HG02798 (cell line): ENCODE measurements at regions not wholly inside any gene's neighbourhood (a gene's known extent, or its start where the extent isn't known, plus 50 kb on each side); places are given as distances from the start of the nearest gene placed in this dataset.

Source experiments
- ATAC-seq: cut with Tn5 transposase; IDR thresholded peaks from one replicate; pipeline ENCODE4 v1.9.1; 2021; ENCODE audit warnings: mild to moderate bottlenecking; ENCODE audit not compliant: unreplicated experiment, poor library complexity

- ATAC-seq = no peak
Observed at GRCh38 chr5:97538912-97539311, 355.9 kb upstream of the RIOK2 start.

GRCh38 chr5:97541864-97542263, 358.8 kb upstream of the RIOK2 start:
- ATAC-seq = no peak

DNA sequence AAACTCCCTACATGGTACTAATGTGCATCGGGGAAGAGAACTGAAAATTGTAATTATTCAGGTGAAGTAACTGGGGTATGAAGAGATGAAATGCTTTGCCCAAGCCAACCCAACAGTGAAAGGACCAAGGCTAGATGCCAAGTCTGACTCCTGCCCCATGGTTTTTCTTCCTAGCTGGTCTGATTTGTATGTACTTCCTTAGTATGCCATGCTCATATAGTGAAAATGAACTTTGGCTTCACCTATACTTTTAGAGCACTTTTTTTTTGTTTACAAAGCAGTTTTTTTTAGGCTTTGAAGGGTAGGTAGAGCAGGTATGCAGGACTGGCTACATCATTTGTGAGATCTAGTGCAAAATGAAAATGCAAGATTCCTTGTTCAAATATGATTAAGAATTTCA, 359.4 kb upstream of the RIOK2 start:
- no peak for ATAC-seq

DNA sequence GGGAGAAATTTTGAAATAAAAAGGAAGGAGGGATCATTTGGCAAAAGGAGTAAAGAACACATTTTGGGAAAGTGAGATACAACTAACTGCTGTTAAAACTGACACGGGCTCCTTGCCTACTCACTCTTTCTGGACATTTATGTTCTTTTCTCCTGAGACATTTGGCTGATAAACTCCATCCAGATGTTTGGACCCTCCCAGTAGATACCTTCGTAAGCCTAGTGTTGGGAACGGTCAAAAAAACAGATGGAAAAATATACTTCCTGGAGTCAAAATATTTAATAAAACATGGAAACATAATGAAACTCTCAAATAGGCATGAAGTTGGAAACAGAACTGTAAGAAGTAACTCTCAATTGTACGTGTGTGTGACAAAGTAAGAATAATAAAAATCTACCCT, 360.1 kb upstream of the RIOK2 start:
- ATAC-seq = no peak

GRCh38 chr5:97544240-97544639, 361.2 kb upstream of the RIOK2 start:
- no peak for ATAC-seq

GRCh38 chr5:97544678-97545077, 361.6 kb upstream of the RIOK2 start:
- ATAC-seq = no peak

GRCh38 chr5:97545446-97545845, 362.4 kb upstream of the RIOK2 start:
- no peak for ATAC-seq

- no peak for ATAC-seq
Observed at GRCh38 chr5:97545886-97546535, 363.0 kb upstream of the RIOK2 start.

GRCh38 chr5:97547430-97547829, 364.4 kb upstream of the RIOK2 start:
- ATAC-seq = no peak

- peak; percentile 80 for ATAC-seq
Observed at GRCh38 chr5:97547999-97548738, 365.1 kb upstream of the RIOK2 start.

- ATAC-seq = no peak
Observed at GRCh38 chr5:97548739-97549080, 365.7 kb upstream of the RIOK2 start.

DNA sequence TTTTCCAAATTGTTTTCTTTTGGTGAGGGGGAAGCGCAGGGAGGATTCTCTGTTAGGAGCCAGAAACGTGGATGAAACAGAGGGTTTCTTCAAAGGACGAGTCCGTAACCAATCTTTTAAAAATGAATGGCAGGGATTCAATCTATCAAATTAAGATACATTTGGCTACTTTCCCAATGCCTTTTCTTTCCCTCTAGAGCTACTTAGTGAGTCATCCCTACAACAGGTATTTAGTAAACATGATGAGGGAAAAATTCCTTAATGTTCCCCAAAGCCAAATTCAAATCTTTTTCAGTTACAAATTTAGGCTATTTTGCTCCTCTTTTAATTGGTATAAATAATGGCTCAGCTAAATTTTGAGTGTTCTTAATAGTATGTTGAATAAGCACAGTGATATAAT, 366.4 kb upstream of the RIOK2 start:
- ATAC-seq = no peak

GRCh38 chr5:97550164-97550563, 367.1 kb upstream of the RIOK2 start:
- no peak for ATAC-seq

- no peak for ATAC-seq
Observed at GRCh38 chr5:97550818-97551217, 367.8 kb upstream of the RIOK2 start.

- no peak for ATAC-seq
Observed at GRCh38 chr5:97553604-97554452, 370.8 kb upstream of the RIOK2 start.

DNA sequence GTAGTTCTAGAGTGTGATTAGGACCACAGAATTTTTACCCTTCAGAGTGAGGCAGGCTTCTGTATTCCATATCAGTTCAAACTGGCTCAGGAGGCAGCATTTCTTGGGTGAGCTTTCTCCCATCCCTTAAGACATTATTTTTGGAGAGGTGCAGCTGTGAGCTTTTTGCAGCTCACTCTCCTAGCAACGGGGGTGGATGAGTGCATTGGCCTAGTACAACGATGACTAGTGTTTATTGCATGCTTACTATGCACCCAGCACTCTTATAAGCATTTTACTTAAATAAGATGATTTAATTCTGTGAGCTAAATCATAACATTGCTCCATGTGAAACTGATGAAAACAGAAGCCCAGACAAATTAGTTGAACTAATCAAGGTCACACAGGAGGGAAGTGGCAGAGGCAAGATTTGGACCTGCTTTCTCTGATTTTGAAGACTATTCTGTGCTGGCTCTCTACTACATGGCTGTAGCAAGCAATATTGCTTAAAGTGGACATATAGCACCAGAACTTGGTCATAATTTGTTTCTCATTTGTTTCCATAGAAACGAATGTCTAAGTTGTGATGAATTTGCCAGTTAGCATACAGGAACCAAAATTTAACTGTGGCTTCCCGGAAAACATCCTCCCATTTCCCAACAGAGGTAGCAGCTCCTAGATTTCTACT, 372.1 kb upstream of the RIOK2 start:
- ATAC-seq = no peak

DNA sequence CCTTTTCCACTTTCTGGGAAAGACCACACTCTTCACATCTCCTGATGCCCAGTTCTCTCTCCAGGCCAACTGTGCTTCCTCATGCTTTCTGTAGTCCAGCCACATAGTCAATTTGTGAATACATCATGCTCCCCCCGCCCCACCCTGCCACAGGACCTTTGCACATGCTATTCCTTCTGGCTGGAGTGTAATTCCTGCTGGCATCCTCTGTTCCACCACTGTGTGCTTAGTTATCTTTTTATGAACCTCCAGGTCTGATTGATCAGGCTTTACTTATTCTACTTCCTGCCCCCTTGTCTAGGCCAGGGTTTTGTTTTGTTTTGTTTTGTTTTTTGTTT, 372.6 kb upstream of the RIOK2 start:
- no peak for ATAC-seq

- no peak for ATAC-seq
Observed at GRCh38 chr5:97559827-97560598, 377.0 kb upstream of the RIOK2 start.

GRCh38 chr5:97560599-97560993, 377.5 kb upstream of the RIOK2 start:
- ATAC-seq = no peak

DNA sequence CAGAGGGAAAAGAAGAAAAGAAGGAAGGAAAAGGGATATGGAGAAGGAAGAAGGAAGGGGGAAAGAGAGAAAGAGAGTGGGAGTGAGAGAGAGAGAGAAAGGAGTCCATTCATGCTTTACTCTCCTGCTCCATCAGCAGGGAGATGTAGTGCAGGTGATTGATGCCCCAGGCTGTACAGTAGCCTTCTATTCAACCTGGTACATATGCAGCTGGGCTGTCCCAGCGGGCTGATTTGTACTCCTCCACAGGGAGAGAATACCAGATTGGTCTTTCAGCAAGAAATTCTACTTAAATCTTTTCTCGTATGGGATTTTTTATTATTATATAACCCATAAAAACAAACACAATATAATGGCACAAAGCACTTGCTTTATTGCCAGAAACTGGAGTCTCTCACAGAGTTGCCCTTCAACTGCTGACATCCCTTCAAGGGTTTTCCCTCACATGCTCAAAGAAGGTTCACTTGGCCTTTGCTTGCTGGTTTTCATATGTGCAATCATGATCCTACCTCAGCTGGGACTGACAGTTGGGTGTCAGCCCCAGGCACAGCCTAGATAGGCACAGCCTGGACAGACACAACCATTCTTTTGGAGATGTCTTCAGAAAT, 380.1 kb upstream of the RIOK2 start:
- ATAC-seq = no peak
